GM21390 (cell line): ENCODE measurements at regions not wholly inside any gene's neighbourhood (a gene's known extent, or its start where the extent isn't known, plus 50 kb on each side); places are given as distances from the start of the nearest gene placed in this dataset.

Experiments
- ATAC-seq: cut with Tn5 transposase; IDR thresholded peaks from one replicate; pipeline ENCODE4 v1.9.1; 2021; ENCODE audit not compliant: unreplicated experiment

- no peak for ATAC-seq
Measured at GRCh38 chr6:91126876-91127275, 540.0 kb upstream of the MAP3K7 start.

GRCh38 chr6:91117550-91117949 is 530.7 kb upstream of the MAP3K7 start:
- ATAC-seq = no peak

DNA sequence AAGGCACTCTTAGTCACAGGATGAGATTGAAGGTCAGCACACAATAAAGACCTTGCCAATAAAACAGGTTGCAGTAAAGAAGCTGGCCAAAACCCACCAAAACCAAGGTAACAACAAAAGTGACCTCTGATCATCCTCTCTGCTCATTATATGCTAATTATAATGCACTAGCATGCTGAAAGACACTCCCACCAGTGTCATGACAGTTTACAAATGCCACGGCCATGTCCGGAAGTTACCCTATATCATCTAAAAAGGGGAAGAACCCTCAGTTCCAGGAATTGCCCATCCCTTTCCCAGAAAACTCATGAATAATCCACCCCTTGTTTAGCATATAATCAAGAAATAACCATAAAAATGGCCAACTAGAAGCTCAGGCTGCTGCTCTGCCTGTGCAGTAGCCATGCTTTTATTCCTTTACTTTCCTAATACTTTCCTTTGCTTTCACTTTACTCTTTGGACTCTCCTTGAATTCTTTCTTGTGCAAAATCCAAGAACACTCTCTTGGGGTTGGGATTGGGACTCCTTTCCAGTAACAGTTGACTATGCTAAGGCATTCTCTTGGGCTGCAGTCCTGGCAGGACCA is 527.3 kb upstream of the MAP3K7 start:
- ATAC-seq = no peak

GRCh38 chr6:91106083-91106482 is 519.2 kb upstream of the MAP3K7 start:
- no peak for ATAC-seq

DNA sequence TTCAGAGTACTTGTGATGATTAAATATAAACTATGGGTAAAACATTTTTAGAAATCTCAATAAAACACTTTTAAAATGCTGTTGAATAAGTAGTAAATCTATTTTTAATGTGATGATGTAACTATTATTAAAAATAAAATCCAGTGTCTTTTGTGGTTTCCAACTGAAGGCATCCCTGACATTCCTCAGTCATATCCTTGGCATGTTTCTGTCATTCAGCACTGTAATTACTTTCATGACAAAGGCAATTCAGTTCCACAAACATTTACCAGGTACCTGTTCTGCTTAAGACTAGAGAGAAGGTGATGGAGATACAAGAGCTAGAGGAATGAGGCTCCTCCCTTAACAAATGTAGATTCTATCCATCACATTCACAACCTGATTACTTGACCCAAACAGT is 518.7 kb upstream of the MAP3K7 start:
- no peak for ATAC-seq

- no peak for ATAC-seq
Measured at GRCh38 chr6:91099479-91099878, 512.6 kb upstream of the MAP3K7 start.

- no peak for ATAC-seq
Measured at GRCh38 chr6:91098006-91098405, 511.1 kb upstream of the MAP3K7 start.

- no peak for ATAC-seq
Measured at GRCh38 chr6:91097364-91097763, 510.5 kb upstream of the MAP3K7 start.

DNA sequence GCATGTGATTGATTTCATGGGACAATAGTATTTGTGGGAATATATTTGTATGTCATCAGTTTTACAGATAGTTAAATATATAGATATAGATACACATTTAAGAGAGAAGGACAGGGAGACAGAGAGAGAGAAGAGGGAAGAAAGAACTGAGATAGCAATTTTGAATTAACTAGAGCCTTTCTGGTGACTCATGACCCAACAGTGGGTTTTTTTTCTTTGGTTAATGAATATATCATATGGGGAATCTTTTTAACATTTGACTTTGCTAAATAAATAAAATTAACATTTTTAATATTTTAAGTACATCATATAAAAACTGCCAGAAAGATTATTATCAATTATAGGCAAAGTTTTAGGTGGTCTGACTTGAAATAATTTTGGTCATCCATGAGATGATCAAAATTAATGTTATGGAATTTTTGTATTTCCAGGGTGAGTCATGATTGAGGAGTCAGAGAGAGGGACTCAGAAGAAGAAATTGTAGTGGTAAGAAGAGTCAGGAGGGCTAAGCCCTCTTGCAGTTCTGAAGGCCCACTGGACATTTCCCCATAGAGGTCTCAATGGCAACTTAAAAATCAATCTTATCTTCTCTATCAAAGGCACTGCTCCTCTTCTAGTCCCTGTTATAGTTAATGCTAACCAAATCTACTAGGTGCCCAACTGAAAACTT is 508.1 kb upstream of the MAP3K7 start:
- ATAC-seq = no peak

- no peak for ATAC-seq
Measured at GRCh38 chr6:91094341-91094740, 507.5 kb upstream of the MAP3K7 start.

DNA sequence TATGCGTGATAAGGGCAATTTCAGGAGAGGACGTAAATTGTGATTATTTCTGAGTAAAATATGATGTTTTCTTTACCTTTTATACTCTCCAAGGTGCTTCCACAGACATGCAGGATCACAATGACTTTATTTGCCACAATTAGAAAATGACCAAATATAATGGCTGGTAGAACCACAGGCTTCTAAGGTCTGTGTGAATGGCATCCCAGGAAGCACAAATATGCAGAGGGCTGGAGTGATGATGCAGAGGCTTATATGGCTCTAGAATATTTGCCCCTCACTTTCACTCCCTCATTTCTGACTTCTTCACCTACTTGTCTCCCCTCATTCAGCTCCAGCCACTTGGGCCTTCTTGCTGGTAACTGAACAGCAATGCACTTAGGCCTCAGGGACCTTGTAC is 502.1 kb upstream of the MAP3K7 start:
- ATAC-seq = no peak

DNA sequence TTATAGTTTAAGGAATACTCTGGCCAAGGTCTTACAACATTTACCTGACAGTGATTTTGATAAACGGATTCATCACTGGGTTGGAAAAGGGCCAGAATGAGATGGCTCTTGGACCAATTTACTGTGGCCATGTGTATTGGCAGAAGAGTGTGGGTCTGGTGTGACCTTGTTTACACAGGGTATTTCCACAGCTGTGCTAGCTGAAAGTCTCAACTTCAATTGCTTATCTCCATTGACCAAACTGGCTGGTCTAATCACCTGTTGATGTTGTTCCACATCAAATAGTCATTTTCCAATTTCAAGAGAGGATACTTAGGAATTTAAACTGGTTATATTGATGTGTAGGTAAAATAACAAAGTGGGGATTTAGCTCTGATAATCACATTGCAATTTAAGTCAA is 501.6 kb upstream of the MAP3K7 start:
- no peak for ATAC-seq

- no peak for ATAC-seq
Measured at GRCh38 chr6:91087908-91088307, 501.0 kb upstream of the MAP3K7 start.

DNA sequence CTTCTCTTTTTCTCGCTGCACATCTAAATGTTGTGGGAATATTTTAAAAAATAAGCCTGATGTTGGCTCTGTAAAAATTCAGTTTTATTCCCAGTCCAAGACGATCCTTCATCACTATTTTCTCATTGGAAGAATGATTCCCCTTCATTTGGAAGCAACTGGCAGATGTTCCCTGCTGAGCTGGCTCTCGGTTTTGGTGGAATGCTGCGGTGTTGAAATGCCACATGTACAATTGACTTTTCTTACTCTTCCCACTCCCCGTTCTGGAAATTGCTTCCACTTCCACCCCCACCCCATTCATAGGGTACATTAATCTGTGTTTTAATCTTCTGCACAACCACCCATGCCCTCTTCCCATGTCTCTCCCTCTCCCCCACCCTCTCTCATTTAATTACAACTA is 496.3 kb upstream of the MAP3K7 start:
- no peak for ATAC-seq

DNA sequence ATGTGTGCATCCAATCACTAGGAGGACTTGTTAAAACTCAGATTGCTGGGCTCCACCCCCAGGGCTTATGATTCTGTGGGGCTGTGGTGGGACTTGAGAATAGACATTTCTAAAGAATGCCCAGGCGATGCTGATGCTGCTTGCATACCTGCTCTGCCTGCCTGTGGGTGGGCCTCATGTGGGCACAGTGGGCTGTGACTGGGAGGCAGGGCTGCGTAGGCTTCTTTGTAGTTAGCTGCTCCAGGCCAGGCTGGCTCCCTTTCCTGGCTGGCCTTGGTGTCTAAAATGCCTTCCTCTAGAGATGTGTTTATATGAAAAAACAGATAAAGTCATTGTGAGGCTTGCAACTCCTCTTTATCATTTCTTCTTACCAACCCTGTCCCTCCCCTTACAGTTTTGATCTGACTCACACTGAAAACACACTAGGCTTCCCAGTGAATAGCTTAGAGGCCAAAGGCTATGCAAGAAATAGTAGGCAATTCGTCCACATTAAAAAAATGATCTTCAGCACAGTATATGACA is 495.5 kb upstream of the MAP3K7 start:
- ATAC-seq = no peak

DNA sequence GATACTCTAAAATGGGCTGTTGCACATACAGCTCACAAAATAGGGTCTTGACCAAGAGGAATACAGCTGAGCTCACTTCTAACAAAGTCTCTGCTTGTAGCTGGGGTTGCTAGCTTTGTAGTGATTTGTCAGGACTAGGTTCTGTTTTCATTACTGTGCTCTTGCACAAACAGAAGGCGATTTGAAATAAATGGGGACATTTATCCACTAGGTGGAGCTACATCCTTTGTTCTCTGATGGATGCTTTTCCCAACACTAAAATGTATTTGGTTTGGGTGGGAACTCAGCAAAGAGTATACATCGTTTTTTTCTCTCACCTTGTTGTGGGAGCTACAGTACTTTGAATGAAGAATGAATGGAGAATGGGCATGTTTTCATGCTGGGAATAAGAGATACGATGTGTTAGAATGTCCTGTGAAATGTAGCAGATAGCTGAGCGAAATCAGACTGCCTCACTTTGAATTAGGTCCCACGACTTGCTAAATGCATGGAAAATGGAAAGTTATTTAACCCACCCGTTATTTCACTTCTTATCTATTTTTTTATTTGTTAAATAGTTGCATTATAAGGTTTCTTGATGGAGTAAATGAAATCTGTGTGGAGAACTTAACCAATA is 494.7 kb upstream of the MAP3K7 start:
- peak; percentile 70 for ATAC-seq

GRCh38 chr6:91080871-91081270 is 494.0 kb upstream of the MAP3K7 start:
- no peak for ATAC-seq

GRCh38 chr6:91079969-91080368 is 493.1 kb upstream of the MAP3K7 start:
- no peak for ATAC-seq

DNA sequence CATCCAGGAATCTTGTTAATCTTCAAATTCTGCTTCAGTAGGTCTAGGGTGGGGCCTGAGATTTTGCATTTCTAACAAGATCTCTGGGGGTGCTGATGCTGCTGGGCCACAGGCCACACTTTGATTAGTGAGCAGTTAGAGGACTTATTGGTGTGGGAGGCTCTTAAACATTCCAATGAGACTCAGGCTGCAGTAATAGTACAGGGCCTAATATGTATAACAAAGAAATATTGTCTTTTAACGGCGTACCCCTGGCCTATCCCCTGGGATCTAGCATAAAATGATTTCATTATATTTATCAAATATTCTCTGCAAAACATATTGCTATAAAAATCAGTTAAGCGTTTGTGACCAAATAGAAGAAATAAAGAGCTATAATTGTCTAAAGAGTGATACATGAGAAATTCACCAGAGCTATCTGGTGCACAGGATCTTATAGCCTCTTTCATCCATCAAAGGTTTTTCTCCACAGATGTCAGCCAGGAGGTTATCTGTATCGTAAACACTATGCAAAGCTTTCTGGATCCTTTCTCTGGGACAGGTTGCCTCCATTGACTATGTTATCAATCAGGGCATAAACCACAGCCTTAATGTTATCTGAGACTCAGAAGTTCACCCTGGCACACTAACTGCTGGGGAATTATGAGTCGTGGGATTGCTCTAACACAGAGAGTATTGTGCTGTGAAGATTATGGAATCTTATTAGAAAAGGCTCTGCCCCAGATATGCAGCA is 488.5 kb upstream of the MAP3K7 start:
- ATAC-seq = no peak

DNA sequence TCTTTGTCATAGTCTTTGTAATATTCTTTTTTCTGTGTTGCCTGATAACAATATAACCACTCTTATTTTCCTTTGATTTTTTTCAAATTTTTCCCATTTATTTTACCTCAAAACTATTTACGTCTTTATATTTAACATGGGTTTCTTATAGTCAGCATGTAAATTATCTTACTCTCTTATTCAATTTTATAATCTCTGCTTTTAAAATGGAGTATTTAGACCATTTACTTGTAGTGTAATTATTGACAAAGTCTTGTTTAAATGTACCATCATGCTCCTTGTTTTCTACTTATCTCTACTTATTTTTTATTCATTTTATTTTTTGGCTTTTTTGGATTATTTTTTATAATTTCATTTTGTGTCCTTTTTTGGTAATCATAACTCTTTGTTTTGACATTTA is 476.5 kb upstream of the MAP3K7 start:
- no peak for ATAC-seq

DNA sequence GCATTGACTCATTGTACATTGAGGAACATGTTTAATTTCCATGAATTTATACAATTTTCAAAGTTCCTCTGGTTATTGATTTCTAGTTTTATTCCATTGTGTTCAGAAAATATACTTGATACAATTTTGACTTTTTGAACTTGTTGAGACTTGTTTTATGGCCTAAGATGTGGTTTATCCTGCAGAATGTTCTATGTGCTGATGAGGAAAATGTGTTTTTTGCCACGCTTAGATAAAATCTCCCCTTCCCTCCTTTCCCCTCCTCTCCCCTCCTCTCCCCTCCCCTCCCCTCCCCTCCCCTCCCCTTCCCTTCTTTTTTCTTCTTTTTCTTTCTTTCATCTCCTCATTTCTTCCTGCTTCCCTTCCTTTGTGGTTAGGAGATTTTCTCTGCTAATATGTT is 470.8 kb upstream of the MAP3K7 start:
- no peak for ATAC-seq

GRCh38 chr6:91055959-91056358 is 469.1 kb upstream of the MAP3K7 start:
- ATAC-seq = no peak
